Stimulated activated CD8-positive, alpha-beta memory T cell treated with anti-CD3 and anti-CD28 coated beads, Interleukin-7, amount 100 ng/mL, for 48 hours (primary cell): ENCODE measurements at regions not wholly inside any gene's neighbourhood (a gene's known extent, or its start where the extent isn't known, plus 50 kb on each side); places are given as distances from the start of the nearest gene placed in this dataset.

ENCODE experiments used
- DNase-seq, 2 donors: peaks; one replicate each; pipeline ENCODE4 v3.0.0-alpha.2; 2020; ENCODE audit warnings: low read depth in 1 of 2; ENCODE audit errors: extremely low read depth in 1 of 2

- DNase-seq, result no peak
Observed at GRCh38 chr1:199753513-199753912, 274.0 kb upstream of the NR5A2 start.

GRCh38 chr1:199756066-199756465, 271.4 kb upstream of the NR5A2 start:
- DNase-seq, result no peak

- no peak for DNase-seq
Observed at GRCh38 chr1:199758626-199759255, 268.8 kb upstream of the NR5A2 start.

- no peak for DNase-seq
Observed at GRCh38 chr1:199759268-199759730, 268.2 kb upstream of the NR5A2 start.

- no peak for DNase-seq
Observed at GRCh38 chr1:199762572-199762971, 264.9 kb upstream of the NR5A2 start.

- DNase-seq, result no peak
Observed at GRCh38 chr1:199766218-199766792, 261.2 kb upstream of the NR5A2 start.

- no peak for DNase-seq
Observed at GRCh38 chr1:199767700-199768099, 259.8 kb upstream of the NR5A2 start.

- no peak for DNase-seq
Observed at GRCh38 chr1:199774433-199775089, 252.9 kb upstream of the NR5A2 start.

- no peak for DNase-seq
Observed at GRCh38 chr1:199776768-199777497, 250.6 kb upstream of the NR5A2 start.

- no peak for DNase-seq
Observed at GRCh38 chr1:199778324-199778955, 249.1 kb upstream of the NR5A2 start.

- no peak for DNase-seq
Observed at GRCh38 chr1:199780091-199780490, 247.4 kb upstream of the NR5A2 start.

- no peak for DNase-seq
Observed at GRCh38 chr1:199780948-199781670, 246.4 kb upstream of the NR5A2 start.

- no peak for DNase-seq
Observed at GRCh38 chr1:199784138-199784895, 243.2 kb upstream of the NR5A2 start.

- DNase-seq, result no peak
Observed at GRCh38 chr1:199786695-199787094, 240.8 kb upstream of the NR5A2 start.

GRCh38 chr1:199789141-199789540, 238.4 kb upstream of the NR5A2 start:
- no peak for DNase-seq

- no peak for DNase-seq
Observed at GRCh38 chr1:199791495-199791894, 236.0 kb upstream of the NR5A2 start.

GRCh38 chr1:199792874-199793273, 234.6 kb upstream of the NR5A2 start:
- no peak for DNase-seq

GRCh38 chr1:199794105-199794863, 233.2 kb upstream of the NR5A2 start:
- no peak for DNase-seq

- no peak for DNase-seq
Observed at GRCh38 chr1:199799116-199799515, 228.4 kb upstream of the NR5A2 start.
